ENCODE measurements at regions not wholly inside any gene's neighbourhood (a gene's known extent, or its start where the extent isn't known, plus 50 kb on each side); places are given as distances from the start of the nearest gene placed in this dataset.

GRCh38 chr7:125046767-125047166 is 117.1 kb upstream of the POT1 start:
- Histone ChIP-seq H3K4me3 (no peak overlapping the region), H3K36me3 (no peaks in the 10 kb centered on the region), H3K4me1 (ENCODE audit: control insufficient read depth in 1 of 2, low read depth in 2 of 2) (no peaks in the 10 kb centered on the region), H3K9me3 (no peaks in the 10 kb centered on the region), H3K27me3 (replicated peaks; ENCODE audit: insufficient read depth) (no peaks in the 10 kb centered on the region), H3K27ac (no peak overlapping the region)
- TF ChIP-seq CTCF (IDR thresholded peaks at IDR 0.05), result no peak
- DNase-seq (ENCODE audit: low spot score) (no peak), ATAC-seq (ENCODE audit: insufficient number of reproducible peaks, low FRiP score, low read depth) (no peak)

- H3K36me3 ChIP-seq, result no peaks in the 10 kb centered on the region
- ATAC-seq (ENCODE audit: insufficient number of reproducible peaks, low FRiP score, low read depth) (no peak), DNase-seq (ENCODE audit: low spot score) (no peak)
- H3K27ac ChIP-seq, result no peak overlapping the region
- no peak for TF ChIP-seq CTCF (IDR thresholded peaks at IDR 0.05)
- no peaks in the 10 kb centered on the region for H3K27me3 ChIP-seq (replicated peaks; ENCODE audit: insufficient read depth)
- no peaks in the 10 kb centered on the region for H3K9me3 ChIP-seq
- H3K4me1 ChIP-seq (ENCODE audit: control insufficient read depth in 1 of 2, low read depth in 2 of 2), result no peaks in the 10 kb centered on the region
- no peak overlapping the region for H3K4me3 ChIP-seq
These were observed 103.9 kb upstream of the POT1 start for GRCh38 chr7:125033506-125033905.

- no peaks in the 10 kb centered on the region for H3K27me3 ChIP-seq (replicated peaks; ENCODE audit: insufficient read depth)
- no peaks in the 10 kb centered on the region for H3K9me3 ChIP-seq
- ATAC-seq (ENCODE audit: insufficient number of reproducible peaks, low FRiP score, low read depth) (no peak), DNase-seq (ENCODE audit: low spot score) (no peak)
- no peak overlapping the region for H3K27ac ChIP-seq
- H3K36me3 ChIP-seq, result no peaks in the 10 kb centered on the region
- no peaks in the 10 kb centered on the region for H3K4me1 ChIP-seq (ENCODE audit: control insufficient read depth in 1 of 2, low read depth in 2 of 2)
- TF ChIP-seq CTCF (IDR thresholded peaks at IDR 0.05), result no peak
- no peak overlapping the region for H3K4me3 ChIP-seq
These were observed 103.3 kb upstream of the POT1 start for GRCh38 chr7:125032943-125033342.

GRCh38 chr7:125030756-125031387 is 101.2 kb upstream of the POT1 start:
- TF ChIP-seq CTCF (IDR thresholded peaks at IDR 0.05), result no peak
- Histone ChIP-seq H3K4me3 (no peak overlapping the region), H3K36me3 (no peaks in the 10 kb centered on the region), H3K27ac (no peak overlapping the region), H3K27me3 (replicated peaks; ENCODE audit: insufficient read depth) (no peaks in the 10 kb centered on the region), H3K9me3 (no peaks in the 10 kb centered on the region), H3K4me1 (ENCODE audit: control insufficient read depth in 1 of 2, low read depth in 2 of 2) (no peaks in the 10 kb centered on the region)
- ATAC-seq (ENCODE audit: insufficient number of reproducible peaks, low FRiP score, low read depth) (no peak), DNase-seq (ENCODE audit: low spot score) (no peak)

GRCh38 chr7:125025620-125026019 is 96.0 kb upstream of the POT1 start:
- Histone ChIP-seq H3K27ac (no peak overlapping the region), H3K4me3 (no peak overlapping the region), H3K4me1 (ENCODE audit: control insufficient read depth in 1 of 2, low read depth in 2 of 2) (no peaks in the 10 kb centered on the region), H3K9me3 (no peaks in the 10 kb centered on the region), H3K36me3 (no peaks in the 10 kb centered on the region), H3K27me3 (replicated peaks; ENCODE audit: insufficient read depth) (no peaks in the 10 kb centered on the region)
- TF ChIP-seq CTCF (IDR thresholded peaks at IDR 0.05), result no peak
- no peak for DNase-seq (ENCODE audit: low spot score)
- ATAC-seq (ENCODE audit: insufficient number of reproducible peaks, low FRiP score, low read depth), result no peak
